ENCODE measurements at regions not wholly inside any gene's neighbourhood (a gene's known extent, or its start where the extent isn't known, plus 50 kb on each side); places are given as distances from the start of the nearest gene placed in this dataset.

- DNase-seq (ENCODE audit: low read depth) = no peak
These were observed 240.2 kb upstream of the F9 start for GRCh38 chrX:139290310-139290709.

- DNase-seq (ENCODE audit: low read depth) = no peak
These were observed 243.2 kb upstream of the F9 start for GRCh38 chrX:139287155-139287924.

GRCh38 chrX:139286342-139286741, 244.2 kb upstream of the F9 start:
- no peak for DNase-seq (ENCODE audit: low read depth)

GRCh38 chrX:139267851-139268250, 262.7 kb upstream of the F9 start:
- DNase-seq (ENCODE audit: low read depth) = no peak

GRCh38 chrX:139246295-139246694, 284.2 kb upstream of the F9 start:
- no peak for DNase-seq (ENCODE audit: low read depth)

GRCh38 chrX:139237141-139237540, 293.4 kb upstream of the F9 start:
- no peak for DNase-seq (ENCODE audit: low read depth)

- DNase-seq (ENCODE audit: low read depth) = no peak
These were observed 295.6 kb upstream of the F9 start for GRCh38 chrX:139234898-139235297.

- DNase-seq (ENCODE audit: low read depth) = no peak
These were observed 305.4 kb upstream of the F9 start for GRCh38 chrX:139224953-139225665.

GRCh38 chrX:139222511-139223200, 307.9 kb upstream of the F9 start:
- no peak for DNase-seq (ENCODE audit: low read depth)

GRCh38 chrX:139213241-139213709, 317.3 kb upstream of the F9 start:
- DNase-seq (ENCODE audit: low read depth) = no peak

GRCh38 chrX:139211568-139212182, 318.9 kb upstream of the F9 start:
- DNase-seq (ENCODE audit: low read depth) = no peak

GRCh38 chrX:139209342-139209741, 321.2 kb upstream of the F9 start:
- no peak for DNase-seq (ENCODE audit: low read depth)

- no peak for DNase-seq (ENCODE audit: low read depth)
These were observed 322.9 kb upstream of the F9 start for GRCh38 chrX:139207655-139208054.

GRCh38 chrX:139206914-139207313, 323.6 kb upstream of the F9 start:
- DNase-seq (ENCODE audit: low read depth) = no peak

GRCh38 chrX:139204898-139205667, 325.5 kb upstream of the F9 start:
- no peak for DNase-seq (ENCODE audit: low read depth)

GRCh38 chrX:139204571-139204897, 326.0 kb upstream of the F9 start:
- DNase-seq (ENCODE audit: low read depth) = no peak

- DNase-seq (ENCODE audit: low read depth) = peak; percentile 16
These were observed 326.6 kb upstream of the F9 start for GRCh38 chrX:139203651-139204570.

GRCh38 chrX:139202742-139203420, 327.7 kb upstream of the F9 start:
- no peak for DNase-seq (ENCODE audit: low read depth)

GRCh38 chrX:139201924-139202323, 328.6 kb upstream of the F9 start:
- no peak for DNase-seq (ENCODE audit: low read depth)

GRCh38 chrX:139200793-139201192, 329.7 kb upstream of the F9 start:
- DNase-seq (ENCODE audit: low read depth) = peak; percentile 36
